Panc1 (cell line): ENCODE measurements at regions not wholly inside any gene's neighbourhood (a gene's known extent, or its start where the extent isn't known, plus 50 kb on each side); places are given as distances from the start of the nearest gene placed in this dataset.

Experiments
- POLR2AphosphoS5 ChIP-seq: IDR thresholded peaks from 2 replicates; pipeline ENCODE4 v1.6.1; 2012; ENCODE audit warnings: mild to moderate bottlenecking, low read depth, low read length, moderate library complexity
- SIN3A ChIP-seq: IDR thresholded peaks from 2 replicates; pipeline ENCODE4 v1.6.1; 2012; ENCODE audit warnings: low read depth, mild to moderate bottlenecking, low read length, moderate library complexity, borderline replicate concordance; ENCODE audit not compliant: insufficient read depth
- TCF7L2 ChIP-seq: IDR thresholded peaks from 2 replicates; pipeline ENCODE4 v1.6.1; 2011; ENCODE audit warnings: mild to moderate bottlenecking, low read depth, low read length, inconsistent platforms
- TF ChIP-seq, protein P1 (sequence below): fragments of 450-650 bp; IDR thresholded peaks from 2 replicates; pipeline ENCODE4 v1.5.1; 2017; ENCODE audit warnings: mild to moderate bottlenecking
- TF ChIP-seq, protein P2 (sequence below), 2 experiments: IDR thresholded peaks; 2 replicates each; pipeline ENCODE4 v1.6.1; 2011 to 2012; ENCODE audit warnings: low read depth in 2 of 2, control low read depth in 1 of 2, low read length in 1 of 2, mild to moderate bottlenecking in 1 of 2, moderate library complexity in 1 of 2; ENCODE audit not compliant: insufficient read depth in 1 of 2

GRCh38 chr4:147049946-147050345 is 104.3 kb upstream of the TTC29 start:
- TF ChIP-seq, protein P1, sequence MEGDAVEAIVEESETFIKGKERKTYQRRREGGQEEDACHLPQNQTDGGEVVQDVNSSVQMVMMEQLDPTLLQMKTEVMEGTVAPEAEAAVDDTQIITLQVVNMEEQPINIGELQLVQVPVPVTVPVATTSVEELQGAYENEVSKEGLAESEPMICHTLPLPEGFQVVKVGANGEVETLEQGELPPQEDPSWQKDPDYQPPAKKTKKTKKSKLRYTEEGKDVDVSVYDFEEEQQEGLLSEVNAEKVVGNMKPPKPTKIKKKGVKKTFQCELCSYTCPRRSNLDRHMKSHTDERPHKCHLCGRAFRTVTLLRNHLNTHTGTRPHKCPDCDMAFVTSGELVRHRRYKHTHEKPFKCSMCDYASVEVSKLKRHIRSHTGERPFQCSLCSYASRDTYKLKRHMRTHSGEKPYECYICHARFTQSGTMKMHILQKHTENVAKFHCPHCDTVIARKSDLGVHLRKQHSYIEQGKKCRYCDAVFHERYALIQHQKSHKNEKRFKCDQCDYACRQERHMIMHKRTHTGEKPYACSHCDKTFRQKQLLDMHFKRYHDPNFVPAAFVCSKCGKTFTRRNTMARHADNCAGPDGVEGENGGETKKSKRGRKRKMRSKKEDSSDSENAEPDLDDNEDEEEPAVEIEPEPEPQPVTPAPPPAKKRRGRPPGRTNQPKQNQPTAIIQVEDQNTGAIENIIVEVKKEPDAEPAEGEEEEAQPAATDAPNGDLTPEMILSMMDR = no peak
- TF ChIP-seq, protein P2, sequence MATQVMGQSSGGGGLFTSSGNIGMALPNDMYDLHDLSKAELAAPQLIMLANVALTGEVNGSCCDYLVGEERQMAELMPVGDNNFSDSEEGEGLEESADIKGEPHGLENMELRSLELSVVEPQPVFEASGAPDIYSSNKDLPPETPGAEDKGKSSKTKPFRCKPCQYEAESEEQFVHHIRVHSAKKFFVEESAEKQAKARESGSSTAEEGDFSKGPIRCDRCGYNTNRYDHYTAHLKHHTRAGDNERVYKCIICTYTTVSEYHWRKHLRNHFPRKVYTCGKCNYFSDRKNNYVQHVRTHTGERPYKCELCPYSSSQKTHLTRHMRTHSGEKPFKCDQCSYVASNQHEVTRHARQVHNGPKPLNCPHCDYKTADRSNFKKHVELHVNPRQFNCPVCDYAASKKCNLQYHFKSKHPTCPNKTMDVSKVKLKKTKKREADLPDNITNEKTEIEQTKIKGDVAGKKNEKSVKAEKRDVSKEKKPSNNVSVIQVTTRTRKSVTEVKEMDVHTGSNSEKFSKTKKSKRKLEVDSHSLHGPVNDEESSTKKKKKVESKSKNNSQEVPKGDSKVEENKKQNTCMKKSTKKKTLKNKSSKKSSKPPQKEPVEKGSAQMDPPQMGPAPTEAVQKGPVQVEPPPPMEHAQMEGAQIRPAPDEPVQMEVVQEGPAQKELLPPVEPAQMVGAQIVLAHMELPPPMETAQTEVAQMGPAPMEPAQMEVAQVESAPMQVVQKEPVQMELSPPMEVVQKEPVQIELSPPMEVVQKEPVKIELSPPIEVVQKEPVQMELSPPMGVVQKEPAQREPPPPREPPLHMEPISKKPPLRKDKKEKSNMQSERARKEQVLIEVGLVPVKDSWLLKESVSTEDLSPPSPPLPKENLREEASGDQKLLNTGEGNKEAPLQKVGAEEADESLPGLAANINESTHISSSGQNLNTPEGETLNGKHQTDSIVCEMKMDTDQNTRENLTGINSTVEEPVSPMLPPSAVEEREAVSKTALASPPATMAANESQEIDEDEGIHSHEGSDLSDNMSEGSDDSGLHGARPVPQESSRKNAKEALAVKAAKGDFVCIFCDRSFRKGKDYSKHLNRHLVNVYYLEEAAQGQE (IDR thresholded peaks at IDR 0.05; ENCODE audit: insufficient read depth in 1 of 2, low read depth in 2 of 2, low read length in 1 of 2) = no peak
- TF ChIP-seq POLR2AphosphoS5 (no peak), SIN3A (no peak), TCF7L2 (no peak)
